ENCODE measurements at regions not wholly inside any gene's neighbourhood (a gene's known extent, or its start where the extent isn't known, plus 50 kb on each side); places are given as distances from the start of the nearest gene placed in this dataset.

GRCh38 chr2:216315802-216316603, 56.3 kb downstream of the MARCHF4 start:
- Histone ChIP-seq H3K36me3 (ENCODE audit: low read depth) (no peaks in the 10 kb centered on the region), H3K9me3 (no peaks in the 10 kb centered on the region), H3K4me1 (ENCODE audit: low read depth) (no peaks in the 10 kb centered on the region), H3K4me3 (no peak overlapping the region)
- no peak for TF ChIP-seq CTCF (IDR thresholded peaks at IDR 0.05)
- intact Hi-C loops (cut with DNase I, micrococcal nuclease): no loop called here
- ATAC-seq (no peak), DNase-seq (no peak)

GRCh38 chr2:216312441-216312840, 59.8 kb downstream of the MARCHF4 start:
- no peaks in the 10 kb centered on the region for H3K4me1 ChIP-seq (ENCODE audit: low read depth)
- ATAC-seq (no peak), DNase-seq (no peak)
- no peaks in the 10 kb centered on the region for H3K36me3 ChIP-seq (ENCODE audit: low read depth)
- no peaks in the 10 kb centered on the region for H3K9me3 ChIP-seq
- no peak overlapping the region for H3K4me3 ChIP-seq
- intact Hi-C loops (cut with DNase I, micrococcal nuclease): no loop called here
- no peak for TF ChIP-seq CTCF (IDR thresholded peaks at IDR 0.05)

- Histone ChIP-seq H3K9me3 (no peaks in the 10 kb centered on the region), H3K4me3 (no peak overlapping the region), H3K4me1 (ENCODE audit: low read depth) (no peaks in the 10 kb centered on the region), H3K36me3 (ENCODE audit: low read depth) (no peaks in the 10 kb centered on the region)
- ATAC-seq (no peak), DNase-seq (no peak)
- no peak for TF ChIP-seq CTCF (IDR thresholded peaks at IDR 0.05)
- intact Hi-C loops (cut with DNase I, micrococcal nuclease): no loop called here
These were observed 63.7 kb downstream of the MARCHF4 start for GRCh38 chr2:216308576-216308975.

GRCh38 chr2:216307496-216307895, 64.8 kb downstream of the MARCHF4 start:
- TF ChIP-seq CTCF (IDR thresholded peaks at IDR 0.05): no peak
- no peaks in the 10 kb centered on the region for H3K36me3 ChIP-seq (ENCODE audit: low read depth)

GRCh38 chr2:216306868-216307267, 65.4 kb downstream of the MARCHF4 start:
- Histone ChIP-seq H3K9me3 (no peaks in the 10 kb centered on the region), H3K4me3 (no peak overlapping the region), H3K36me3 (ENCODE audit: low read depth) (no peaks in the 10 kb centered on the region), H3K4me1 (ENCODE audit: low read depth) (no peaks in the 10 kb centered on the region)
- TF ChIP-seq CTCF (IDR thresholded peaks at IDR 0.05): no peak
- no peak for DNase-seq
- intact Hi-C loops (cut with DNase I, micrococcal nuclease): no loop called here
- ATAC-seq: no peak

More at GRCh38 chr2:216307496-216307895, 64.8 kb downstream of the MARCHF4 start:
- intact Hi-C loops (cut with DNase I, micrococcal nuclease): no loop called here
- no peak for ATAC-seq
- Histone ChIP-seq H3K4me3 (no peak overlapping the region), H3K9me3 (no peaks in the 10 kb centered on the region), H3K4me1 (ENCODE audit: low read depth) (no peaks in the 10 kb centered on the region)
- no peak for DNase-seq
